ENCODE measurements at regions not wholly inside any gene's neighbourhood (a gene's known extent, or its start where the extent isn't known, plus 50 kb on each side); places are given as distances from the start of the nearest gene placed in this dataset.

GRCh38 chr4:45985038-45985437 lies 138.8 kb downstream of the GABRG1 start:
- no peak for TF ChIP-seq CTCF (IDR thresholded peaks at IDR 0.05)
- ATAC-seq (ENCODE audit: low FRiP score) (no peak), DNase-seq (ENCODE audit: low spot score) (no peak)

- DNase-seq (ENCODE audit: low spot score): no peak
- no peak for ATAC-seq (ENCODE audit: low FRiP score)
- no peak for TF ChIP-seq CTCF (IDR thresholded peaks at IDR 0.05)
Measured at GRCh38 chr4:45971108-45971507, 152.7 kb downstream of the GABRG1 start.

GRCh38 chr4:45957353-45957752 lies 166.5 kb downstream of the GABRG1 start:
- TF ChIP-seq CTCF (IDR thresholded peaks at IDR 0.05): no peak
- ATAC-seq (ENCODE audit: low FRiP score): no peak
- no peak for DNase-seq (ENCODE audit: low spot score)

- ATAC-seq (ENCODE audit: low FRiP score): no peak
Measured at GRCh38 chr4:45954276-45954675, 169.6 kb downstream of the GABRG1 start.

GRCh38 chr4:45951153-45951552 lies 172.7 kb downstream of the GABRG1 start:
- no peak for TF ChIP-seq CTCF (IDR thresholded peaks at IDR 0.05)
- no peak for DNase-seq (ENCODE audit: low spot score)
- no peak for ATAC-seq (ENCODE audit: low FRiP score)

More at GRCh38 chr4:45954276-45954675, 169.6 kb downstream of the GABRG1 start:
- TF ChIP-seq CTCF (IDR thresholded peaks at IDR 0.05): no peak
- no peak for DNase-seq (ENCODE audit: low spot score)

GRCh38 chr4:45946699-45947098 lies 177.2 kb downstream of the GABRG1 start:
- no peak for DNase-seq (ENCODE audit: low spot score)
- ATAC-seq (ENCODE audit: low FRiP score): no peak
- TF ChIP-seq CTCF (IDR thresholded peaks at IDR 0.05): no peak

GRCh38 chr4:45944000-45944399 lies 179.9 kb downstream of the GABRG1 start:
- DNase-seq (ENCODE audit: low spot score) (no peak), ATAC-seq (ENCODE audit: low FRiP score) (no peak)
- no peak for TF ChIP-seq CTCF (IDR thresholded peaks at IDR 0.05)
